LNCAP (cell line): ENCODE measurements at regions not wholly inside any gene's neighbourhood (a gene's known extent, or its start where the extent isn't known, plus 50 kb on each side); places are given as distances from the start of the nearest gene placed in this dataset.

ENCODE experiments used
- TF ChIP-seq, protein P1 (sequence below): fragments of 450-650 bp; IDR thresholded peaks from 2 replicates; pipeline ENCODE4 v1.5.1; 2017; ENCODE audit warnings: mild to moderate bottlenecking

DNA sequence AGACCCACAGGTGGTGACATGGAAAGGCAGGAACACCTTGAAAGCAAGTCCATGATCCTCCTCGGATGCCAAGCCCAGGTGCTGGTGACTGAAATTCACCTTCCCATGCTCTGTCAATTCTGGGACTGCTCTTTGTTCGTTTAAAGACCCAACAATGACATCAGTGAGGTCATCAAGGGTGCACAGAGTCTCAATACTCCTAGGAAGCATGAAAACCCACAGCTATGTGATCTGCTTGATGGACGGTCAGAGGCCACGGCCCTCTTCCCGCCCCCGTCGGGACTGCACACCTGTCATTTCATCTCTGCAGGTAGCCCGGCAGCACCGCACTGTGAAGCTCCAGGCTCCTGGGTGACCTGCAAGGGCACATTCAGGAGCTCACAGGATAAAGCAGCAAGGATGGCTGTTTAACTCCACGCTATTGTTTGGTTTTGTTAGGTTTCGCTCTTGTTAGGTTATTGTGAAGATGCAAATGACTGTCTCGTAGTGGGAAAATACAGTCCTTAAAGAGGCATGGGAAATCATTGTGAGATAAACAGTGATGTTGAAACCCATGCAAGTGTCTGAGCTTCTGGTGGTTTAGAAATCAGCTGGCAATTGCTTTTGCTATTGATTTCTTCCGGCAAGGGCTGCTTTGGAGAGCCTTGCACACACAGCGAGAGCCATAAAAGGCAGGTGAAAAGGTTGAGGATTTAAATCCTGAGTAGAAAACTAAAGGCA is 124.8 kb upstream of the AJAP1 start:
- TF ChIP-seq, protein P1, sequence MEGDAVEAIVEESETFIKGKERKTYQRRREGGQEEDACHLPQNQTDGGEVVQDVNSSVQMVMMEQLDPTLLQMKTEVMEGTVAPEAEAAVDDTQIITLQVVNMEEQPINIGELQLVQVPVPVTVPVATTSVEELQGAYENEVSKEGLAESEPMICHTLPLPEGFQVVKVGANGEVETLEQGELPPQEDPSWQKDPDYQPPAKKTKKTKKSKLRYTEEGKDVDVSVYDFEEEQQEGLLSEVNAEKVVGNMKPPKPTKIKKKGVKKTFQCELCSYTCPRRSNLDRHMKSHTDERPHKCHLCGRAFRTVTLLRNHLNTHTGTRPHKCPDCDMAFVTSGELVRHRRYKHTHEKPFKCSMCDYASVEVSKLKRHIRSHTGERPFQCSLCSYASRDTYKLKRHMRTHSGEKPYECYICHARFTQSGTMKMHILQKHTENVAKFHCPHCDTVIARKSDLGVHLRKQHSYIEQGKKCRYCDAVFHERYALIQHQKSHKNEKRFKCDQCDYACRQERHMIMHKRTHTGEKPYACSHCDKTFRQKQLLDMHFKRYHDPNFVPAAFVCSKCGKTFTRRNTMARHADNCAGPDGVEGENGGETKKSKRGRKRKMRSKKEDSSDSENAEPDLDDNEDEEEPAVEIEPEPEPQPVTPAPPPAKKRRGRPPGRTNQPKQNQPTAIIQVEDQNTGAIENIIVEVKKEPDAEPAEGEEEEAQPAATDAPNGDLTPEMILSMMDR: no peak

DNA sequence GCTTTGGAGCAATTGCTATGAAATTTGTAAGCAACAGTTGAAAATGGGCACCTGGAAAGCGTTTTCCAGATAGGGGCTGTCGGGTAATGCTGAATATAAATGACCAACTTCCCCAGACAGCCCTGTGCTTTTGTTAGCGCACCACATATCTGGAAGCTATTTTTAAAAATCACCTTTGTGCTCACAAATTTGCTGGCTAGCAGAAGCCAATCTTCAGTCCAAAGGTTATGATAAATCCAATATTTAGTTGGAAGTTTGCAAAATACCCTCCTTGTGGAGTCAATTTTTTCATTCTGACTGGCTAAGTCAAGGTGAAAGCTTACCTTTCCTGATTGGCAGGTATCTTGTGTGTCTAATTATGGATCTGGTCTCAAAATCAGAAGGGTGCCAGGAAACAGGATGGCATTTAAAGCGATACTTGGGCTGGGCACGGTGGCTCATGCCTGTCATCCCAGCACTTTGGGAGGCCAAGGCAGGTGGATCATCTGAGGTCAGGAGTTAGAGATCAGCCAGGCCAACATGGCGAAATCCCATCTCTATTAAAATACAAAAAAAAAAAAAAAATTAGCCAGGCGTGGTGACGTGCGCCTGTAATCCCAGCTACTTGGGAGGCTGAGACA is 124.1 kb upstream of the AJAP1 start:
- TF ChIP-seq, protein P1: no peak

DNA sequence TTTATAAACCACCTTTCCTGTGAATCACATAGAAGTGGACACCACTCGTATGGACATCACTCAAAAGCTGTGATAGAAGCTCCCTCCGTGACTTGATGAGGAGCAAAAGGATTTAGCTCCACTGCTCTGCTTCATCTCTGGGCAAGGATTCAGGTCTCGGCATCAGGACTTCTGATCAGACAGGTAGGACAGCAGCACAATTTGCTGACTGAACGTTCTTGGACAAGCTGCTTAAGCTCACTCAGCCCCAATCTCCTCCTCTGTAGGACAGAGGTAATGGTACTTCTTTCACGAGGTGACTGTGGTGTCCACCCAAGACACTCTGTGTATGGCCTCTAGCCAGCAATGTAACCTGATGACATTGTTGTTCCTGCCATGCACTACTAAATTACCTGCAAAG is 122.6 kb upstream of the AJAP1 start:
- TF ChIP-seq, protein P1: no peak

DNA sequence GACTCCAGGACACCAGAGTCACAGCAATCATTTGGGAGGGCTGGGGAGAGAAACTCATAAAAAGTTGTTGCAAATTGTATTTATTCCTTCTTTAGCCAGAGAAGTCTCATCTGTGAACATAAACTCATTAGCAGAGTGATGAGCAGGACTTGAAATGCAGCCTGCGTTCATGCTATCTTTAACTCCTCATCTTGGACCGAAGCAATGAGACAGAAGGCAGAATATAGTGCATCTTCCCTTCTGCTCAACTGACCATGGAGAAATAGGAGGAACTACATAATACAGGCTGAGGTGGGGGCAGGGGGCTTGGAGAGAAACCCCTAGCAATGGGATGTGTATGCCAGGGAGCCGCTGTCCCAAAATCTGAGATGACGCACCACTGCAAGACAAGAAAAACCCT is 121.8 kb upstream of the AJAP1 start:
- TF ChIP-seq, protein P1: no peak

DNA sequence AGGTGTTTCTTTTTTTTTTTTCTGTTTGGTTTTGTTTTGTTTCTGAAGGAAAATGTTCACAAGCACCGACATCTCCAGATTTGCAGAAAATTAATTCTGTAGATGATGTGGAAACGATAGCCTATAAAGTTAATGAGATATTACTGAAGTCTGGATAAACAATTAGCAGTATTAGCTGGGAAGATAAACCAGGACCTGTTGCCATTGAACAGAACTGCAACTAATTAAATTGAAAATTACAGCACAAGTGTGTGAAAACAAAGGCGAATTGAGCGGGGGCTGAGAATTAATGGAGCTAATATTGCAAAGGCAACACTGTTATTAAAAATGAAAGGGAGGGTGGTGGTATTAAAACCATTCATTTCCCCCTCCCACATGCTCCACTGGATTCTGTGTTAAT is 107.5 kb upstream of the AJAP1 start:
- TF ChIP-seq, protein P1: no peak

DNA sequence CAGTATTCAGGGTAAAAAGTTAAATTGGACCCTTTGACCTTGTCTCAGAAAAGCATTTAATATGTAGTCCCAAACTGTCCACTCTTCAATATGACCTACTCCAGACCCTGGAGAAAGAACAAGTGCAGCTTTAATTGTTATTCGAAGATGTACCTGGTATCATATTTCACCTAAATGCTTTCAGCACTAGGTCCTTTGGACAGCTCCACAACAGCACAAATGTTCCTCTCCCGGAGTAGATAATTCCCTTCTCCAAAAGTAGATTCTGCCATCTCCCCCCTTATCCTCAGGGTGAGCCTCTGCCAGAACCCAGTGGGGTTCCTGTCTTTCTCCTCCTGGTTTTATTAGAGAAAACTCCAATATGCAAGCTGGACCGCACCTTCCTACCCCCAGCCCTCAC is 104.5 kb upstream of the AJAP1 start:
- TF ChIP-seq, protein P1: no peak

DNA sequence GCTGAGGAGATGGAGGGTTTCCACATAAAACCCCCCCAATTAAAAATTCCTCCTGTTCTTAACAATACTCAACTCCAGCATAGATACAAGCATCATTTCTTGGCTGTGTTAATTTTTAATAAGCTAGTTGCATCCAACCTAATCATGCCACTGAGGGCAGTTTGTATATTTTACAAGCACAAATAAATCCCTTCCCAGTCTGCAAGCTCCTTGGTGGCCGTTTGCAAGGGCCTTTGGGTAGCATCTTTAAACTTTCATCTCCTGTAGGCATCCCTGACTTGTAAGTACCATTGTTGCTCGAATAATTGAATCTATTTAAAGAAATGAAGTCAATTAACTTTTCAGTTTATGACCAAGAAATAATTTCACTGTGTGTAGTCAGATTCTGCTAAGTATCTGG is 103.5 kb upstream of the AJAP1 start:
- TF ChIP-seq, protein P1: no peak

DNA sequence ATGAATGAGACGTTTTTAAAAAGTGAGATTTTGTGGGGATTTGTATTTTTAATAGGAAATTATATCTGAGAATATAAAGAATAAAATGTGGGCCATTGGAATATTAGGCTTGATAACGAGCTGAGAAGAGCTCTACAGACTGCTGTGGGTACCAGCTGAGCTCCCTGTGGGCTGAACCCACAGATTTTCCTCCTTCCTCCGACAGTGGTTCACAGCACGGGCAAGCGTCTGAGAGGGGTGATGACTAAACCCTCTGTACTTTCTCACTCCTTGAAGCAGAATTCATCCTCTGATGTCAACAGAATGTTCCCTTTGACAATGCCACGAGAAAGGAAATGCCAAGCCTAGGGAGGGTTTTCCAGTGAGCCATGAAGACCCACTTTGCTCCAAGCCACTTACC is 102.7 kb upstream of the AJAP1 start:
- TF ChIP-seq, protein P1: no peak
